Progenitor cell of endocrine pancreas (in vitro differentiated cells): ENCODE measurements at regions not wholly inside any gene's neighbourhood (a gene's known extent, or its start where the extent isn't known, plus 50 kb on each side); places are given as distances from the start of the nearest gene placed in this dataset.

ENCODE experiments used
- DNase-seq: peaks from one replicate; pipeline ENCODE4 v3.0.0; 2021; ENCODE audit warnings: low spot score; ENCODE audit not compliant: unreplicated experiment
- H3K27ac Mint-ChIP-seq: 2 replicates; pipeline ENCODE4 v1.8.0; 2021; ENCODE audit warnings: mild to moderate bottlenecking, moderate library complexity, mixed read lengths
- H3K27me3 Mint-ChIP-seq: 2 replicates; pipeline ENCODE4 v1.8.0; 2021; ENCODE audit warnings: mixed read lengths
- H3K36me3 Mint-ChIP-seq: 2 replicates; pipeline ENCODE4 v1.8.0; 2022; ENCODE audit warnings: mixed read lengths; ENCODE audit not compliant: insufficient read depth
- H3K4me1 Mint-ChIP-seq: 2 replicates; pipeline ENCODE4 v1.8.0; 2021; ENCODE audit warnings: low read depth, mixed read lengths
- H3K4me3 Mint-ChIP-seq: 2 replicates; pipeline ENCODE4 v1.8.0; 2021; ENCODE audit warnings: low read depth, mild to moderate bottlenecking, moderate library complexity, mixed read lengths
- H3K9me3 Mint-ChIP-seq: 2 replicates; pipeline ENCODE4 v1.8.0; 2021; ENCODE audit warnings: low read depth, mixed read lengths
- TF ChIP-seq, protein P1 (sequence below): fragments of 200-600 bp; sonication (generic); IDR thresholded peaks from one replicate; pipeline ENCODE4 v1.5.0; 2021; ENCODE audit warnings: antibody characterized with exemption, mild to moderate bottlenecking; ENCODE audit not compliant: unreplicated experiment

DNA sequence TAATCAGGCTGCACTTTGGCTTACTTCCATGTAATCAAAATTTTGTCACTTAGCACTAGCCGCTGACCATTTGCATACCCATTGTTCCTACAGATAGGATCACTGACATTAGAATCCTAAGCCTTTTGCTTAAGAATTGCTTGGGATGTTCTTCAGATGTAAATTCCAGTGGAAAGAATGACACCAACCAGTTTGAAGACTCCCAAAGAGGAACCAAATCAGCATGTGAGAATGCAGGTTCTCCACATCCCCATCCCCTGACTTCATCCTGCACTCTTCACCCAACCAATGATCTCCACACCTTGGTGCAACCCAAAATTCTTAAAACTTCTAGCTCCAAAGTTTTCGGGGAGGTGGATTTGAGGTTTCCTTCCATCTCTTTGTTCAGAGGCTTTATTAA, 345.6 kb downstream of the GPAM start:
- H3K4me1 Mint-ChIP-seq: no peaks in the 10 kb centered on the region
- no peak overlapping the region for H3K27ac Mint-ChIP-seq
- H3K4me3 Mint-ChIP-seq: no peak overlapping the region
- H3K9me3 Mint-ChIP-seq: no peaks in the 10 kb centered on the region
- TF ChIP-seq, protein P1, sequence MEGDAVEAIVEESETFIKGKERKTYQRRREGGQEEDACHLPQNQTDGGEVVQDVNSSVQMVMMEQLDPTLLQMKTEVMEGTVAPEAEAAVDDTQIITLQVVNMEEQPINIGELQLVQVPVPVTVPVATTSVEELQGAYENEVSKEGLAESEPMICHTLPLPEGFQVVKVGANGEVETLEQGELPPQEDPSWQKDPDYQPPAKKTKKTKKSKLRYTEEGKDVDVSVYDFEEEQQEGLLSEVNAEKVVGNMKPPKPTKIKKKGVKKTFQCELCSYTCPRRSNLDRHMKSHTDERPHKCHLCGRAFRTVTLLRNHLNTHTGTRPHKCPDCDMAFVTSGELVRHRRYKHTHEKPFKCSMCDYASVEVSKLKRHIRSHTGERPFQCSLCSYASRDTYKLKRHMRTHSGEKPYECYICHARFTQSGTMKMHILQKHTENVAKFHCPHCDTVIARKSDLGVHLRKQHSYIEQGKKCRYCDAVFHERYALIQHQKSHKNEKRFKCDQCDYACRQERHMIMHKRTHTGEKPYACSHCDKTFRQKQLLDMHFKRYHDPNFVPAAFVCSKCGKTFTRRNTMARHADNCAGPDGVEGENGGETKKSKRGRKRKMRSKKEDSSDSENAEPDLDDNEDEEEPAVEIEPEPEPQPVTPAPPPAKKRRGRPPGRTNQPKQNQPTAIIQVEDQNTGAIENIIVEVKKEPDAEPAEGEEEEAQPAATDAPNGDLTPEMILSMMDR: no peak
- no peak for DNase-seq
- H3K27me3 Mint-ChIP-seq: peaks cover 3% of the 10 kb centered on the region
- no peaks in the 10 kb centered on the region for H3K36me3 Mint-ChIP-seq

DNA sequence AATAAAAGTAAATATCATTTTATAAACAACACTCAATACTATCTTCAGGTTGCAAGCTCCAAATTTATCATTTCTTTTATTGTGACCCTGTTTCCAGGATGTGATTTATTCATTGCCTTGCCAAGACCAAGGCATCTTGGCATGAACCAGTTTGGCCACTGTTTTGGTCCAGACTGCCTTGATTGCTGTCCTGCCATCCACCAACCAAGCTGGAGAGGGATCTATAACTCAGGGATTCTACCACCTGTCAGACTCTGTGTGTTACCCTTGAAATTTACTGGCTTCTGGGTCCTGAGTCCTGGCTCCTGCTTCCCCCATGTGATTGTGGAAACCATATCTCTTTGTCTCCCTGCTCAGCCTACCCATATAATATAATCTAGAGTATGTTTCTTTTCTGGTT, 343.0 kb downstream of the GPAM start:
- H3K4me1 Mint-ChIP-seq: no peaks in the 10 kb centered on the region
- H3K27ac Mint-ChIP-seq: no peak overlapping the region
- peaks cover 7% of the 10 kb centered on the region for H3K9me3 Mint-ChIP-seq
- TF ChIP-seq, protein P1: no peak
- DNase-seq: no peak
- H3K4me3 Mint-ChIP-seq: no peak overlapping the region
- no peaks in the 10 kb centered on the region for H3K27me3 Mint-ChIP-seq
- H3K36me3 Mint-ChIP-seq: no peaks in the 10 kb centered on the region

DNA sequence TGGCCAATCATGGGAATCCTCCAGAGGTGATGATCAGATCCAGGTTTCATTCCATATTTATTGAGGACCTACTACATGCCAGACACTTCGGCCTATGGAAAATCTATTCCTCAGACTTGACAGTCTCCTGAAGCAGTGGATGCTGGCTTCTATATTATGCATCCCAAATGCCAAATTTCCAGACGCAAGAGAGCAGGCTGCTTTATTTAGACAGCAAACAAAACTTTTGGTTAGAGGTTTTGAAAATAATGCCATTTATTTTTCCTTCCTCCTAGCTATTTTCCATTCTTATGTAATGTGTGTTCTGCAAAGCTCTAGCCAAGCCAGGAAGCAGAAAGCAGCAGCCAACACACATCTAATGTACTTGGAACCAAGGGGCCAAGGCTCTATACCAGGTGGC, 330.8 kb downstream of the GPAM start:
- H3K9me3 Mint-ChIP-seq: peaks cover 3% of the 10 kb centered on the region
- H3K27ac Mint-ChIP-seq: no peak overlapping the region
- H3K4me1 Mint-ChIP-seq: no peaks in the 10 kb centered on the region
- TF ChIP-seq, protein P1: no peak
- DNase-seq: no peak
- H3K27me3 Mint-ChIP-seq: no peaks in the 10 kb centered on the region
- no peak overlapping the region for H3K4me3 Mint-ChIP-seq
- no peaks in the 10 kb centered on the region for H3K36me3 Mint-ChIP-seq

DNA sequence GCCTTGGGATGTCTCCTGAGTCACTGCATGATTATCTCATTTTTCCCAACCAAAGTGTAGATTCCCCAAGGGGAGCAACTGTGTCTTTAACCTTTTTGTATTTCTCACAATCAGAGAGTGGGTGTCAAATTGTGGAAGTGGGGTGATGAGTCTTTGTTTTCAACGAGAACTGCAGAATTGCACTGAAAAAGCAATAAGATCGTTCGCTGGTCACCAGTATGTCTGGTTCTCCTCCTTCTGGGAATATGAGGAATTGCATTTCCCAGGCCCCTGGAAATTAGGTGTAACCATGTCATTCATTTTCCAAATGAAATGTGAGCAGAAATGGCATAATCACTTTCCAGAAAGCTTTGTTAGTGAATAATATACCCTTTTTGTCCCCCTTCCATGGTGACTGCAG, 326.9 kb downstream of the GPAM start:
- no peak for DNase-seq
- Mint-ChIP-seq H3K4me1 (no peaks in the 10 kb centered on the region), H3K27ac (no peak overlapping the region), H3K4me3 (no peak overlapping the region), H3K36me3 (no peaks in the 10 kb centered on the region), H3K27me3 (no peaks in the 10 kb centered on the region), H3K9me3 (no peaks in the 10 kb centered on the region)
- TF ChIP-seq, protein P1: peak; percentile 43

DNA sequence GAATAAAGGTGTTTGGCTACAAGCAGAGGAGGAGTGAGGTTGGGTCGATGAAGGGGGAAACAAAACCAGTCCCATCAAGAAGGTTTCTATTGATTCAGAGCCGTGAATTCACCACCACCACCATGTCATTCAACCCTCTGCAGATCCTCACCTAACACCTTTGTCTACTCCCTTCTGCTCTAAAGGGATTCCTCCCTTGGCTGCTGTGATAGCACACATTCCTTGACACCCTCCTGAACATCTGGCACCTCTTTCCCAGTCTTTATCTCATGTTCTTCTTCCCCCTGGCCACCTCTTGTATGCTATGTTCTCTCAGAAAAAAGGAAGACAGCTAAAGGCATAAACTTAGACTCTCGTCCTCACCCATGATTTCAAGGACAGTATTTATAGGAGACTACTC, 318.0 kb downstream of the GPAM start:
- Mint-ChIP-seq H3K9me3 (no peaks in the 10 kb centered on the region), H3K27ac (no peak overlapping the region), H3K4me1 (no peaks in the 10 kb centered on the region), H3K36me3 (no peaks in the 10 kb centered on the region), H3K4me3 (no peak overlapping the region), H3K27me3 (no peaks in the 10 kb centered on the region)
- no peak for DNase-seq
- TF ChIP-seq, protein P1: no peak
